ENCODE measurements at regions not wholly inside any gene's neighbourhood (a gene's known extent, or its start where the extent isn't known, plus 50 kb on each side); places are given as distances from the start of the nearest gene placed in this dataset.

GRCh38 chr5:19342942-19343341, 645.1 kb downstream of the CDH18 start:
- Histone ChIP-seq H3K4me3 (ENCODE audit: low read depth, low read length) (no peak overlapping the region), H3K27me3 (replicated peaks) (no peaks in the 10 kb centered on the region), H3K27ac (no peak overlapping the region), H3K36me3 (replicated peaks) (no peaks in the 10 kb centered on the region)
- no peak for DNase-seq
- TF ChIP-seq CTCF (IDR thresholded peaks at IDR 0.05; ENCODE audit: low read depth, low read length, missing control alignments), result no peak
- in situ Hi-C loops (cut with HindIII; ENCODE audit: low pct_ligation_motif_present, low sequenced_read_pairs), result no loop called here

- DNase-seq, result no peak
- in situ Hi-C loops (cut with HindIII; ENCODE audit: low pct_ligation_motif_present, low sequenced_read_pairs), result no loop called here
- no peak overlapping the region for H3K4me3 ChIP-seq (ENCODE audit: low read depth, low read length)
- no peaks in the 10 kb centered on the region for H3K27me3 ChIP-seq (replicated peaks)
- H3K36me3 ChIP-seq (replicated peaks), result no peaks in the 10 kb centered on the region
- H3K27ac ChIP-seq, result no peak overlapping the region
- TF ChIP-seq CTCF (IDR thresholded peaks at IDR 0.05; ENCODE audit: low read depth, low read length, missing control alignments), result no peak
These were observed 635.9 kb downstream of the CDH18 start for GRCh38 chr5:19352120-19352519.

- Histone ChIP-seq H3K4me3 (ENCODE audit: low read depth, low read length) (no peak overlapping the region), H3K27me3 (replicated peaks) (no peaks in the 10 kb centered on the region), H3K27ac (no peak overlapping the region), H3K36me3 (replicated peaks) (no peaks in the 10 kb centered on the region)
- no peak for TF ChIP-seq CTCF (IDR thresholded peaks at IDR 0.05; ENCODE audit: low read depth, low read length, missing control alignments)
- DNase-seq, result no peak
- in situ Hi-C loops (cut with HindIII; ENCODE audit: low pct_ligation_motif_present, low sequenced_read_pairs), result no loop called here
These were observed 619.0 kb downstream of the CDH18 start for GRCh38 chr5:19369048-19369447.

- H3K27ac ChIP-seq, result no peak overlapping the region
- no peak overlapping the region for H3K4me3 ChIP-seq (ENCODE audit: low read depth, low read length)
- H3K27me3 ChIP-seq (replicated peaks), result no peaks in the 10 kb centered on the region
- in situ Hi-C loops (cut with HindIII; ENCODE audit: low pct_ligation_motif_present, low sequenced_read_pairs), result no loop called here
- DNase-seq, result no peak
- H3K36me3 ChIP-seq (replicated peaks), result no peaks in the 10 kb centered on the region
- no peak for TF ChIP-seq CTCF (IDR thresholded peaks at IDR 0.05; ENCODE audit: low read depth, low read length, missing control alignments)
These were observed 618.4 kb downstream of the CDH18 start for GRCh38 chr5:19369561-19369960.

- in situ Hi-C loops (cut with HindIII; ENCODE audit: low pct_ligation_motif_present, low sequenced_read_pairs), result no loop called here
- TF ChIP-seq CTCF (IDR thresholded peaks at IDR 0.05; ENCODE audit: low read depth, low read length, missing control alignments), result no peak
These were observed 617.2 kb downstream of the CDH18 start for GRCh38 chr5:19370655-19371386.

GRCh38 chr5:19388391-19388790, 599.6 kb downstream of the CDH18 start:
- in situ Hi-C loops (cut with HindIII; ENCODE audit: low pct_ligation_motif_present, low sequenced_read_pairs), result no loop called here
- TF ChIP-seq CTCF (IDR thresholded peaks at IDR 0.05; ENCODE audit: low read depth, low read length, missing control alignments), result no peak

More at GRCh38 chr5:19370655-19371386, 617.2 kb downstream of the CDH18 start:
- DNase-seq, result no peak
- Histone ChIP-seq H3K4me3 (ENCODE audit: low read depth, low read length) (no peak overlapping the region), H3K27me3 (replicated peaks) (no peaks in the 10 kb centered on the region), H3K36me3 (replicated peaks) (no peaks in the 10 kb centered on the region), H3K27ac (no peak overlapping the region)

More at GRCh38 chr5:19388391-19388790, 599.6 kb downstream of the CDH18 start:
- no peak overlapping the region for H3K27ac ChIP-seq
- no peak for DNase-seq
- no peaks in the 10 kb centered on the region for H3K36me3 ChIP-seq (replicated peaks)
- H3K27me3 ChIP-seq (replicated peaks), result no peaks in the 10 kb centered on the region
- no peak overlapping the region for H3K4me3 ChIP-seq (ENCODE audit: low read depth, low read length)
